Retinal pigment epithelial cell (primary cell): ENCODE measurements at regions not wholly inside any gene's neighbourhood (a gene's known extent, or its start where the extent isn't known, plus 50 kb on each side); places are given as distances from the start of the nearest gene placed in this dataset.

ENCODE experiments used
- DNase-seq: peaks from one replicate; pipeline ENCODE4 v3.0.0-alpha.2; 2010; ENCODE audit warnings: low read depth
- H3K4me3 ChIP-seq: 2 replicates; pipeline ENCODE4 v1.5.1; 2011; ENCODE audit warnings: mild to moderate bottlenecking, low read length, control low read depth, moderate library complexity
- CTCF ChIP-seq: conservative IDR thresholded peaks from 2 replicates; pipeline ENCODE4 v1.5.1; 2011; ENCODE audit warnings: low read depth, low read length, control low read depth, inconsistent platforms

DNA sequence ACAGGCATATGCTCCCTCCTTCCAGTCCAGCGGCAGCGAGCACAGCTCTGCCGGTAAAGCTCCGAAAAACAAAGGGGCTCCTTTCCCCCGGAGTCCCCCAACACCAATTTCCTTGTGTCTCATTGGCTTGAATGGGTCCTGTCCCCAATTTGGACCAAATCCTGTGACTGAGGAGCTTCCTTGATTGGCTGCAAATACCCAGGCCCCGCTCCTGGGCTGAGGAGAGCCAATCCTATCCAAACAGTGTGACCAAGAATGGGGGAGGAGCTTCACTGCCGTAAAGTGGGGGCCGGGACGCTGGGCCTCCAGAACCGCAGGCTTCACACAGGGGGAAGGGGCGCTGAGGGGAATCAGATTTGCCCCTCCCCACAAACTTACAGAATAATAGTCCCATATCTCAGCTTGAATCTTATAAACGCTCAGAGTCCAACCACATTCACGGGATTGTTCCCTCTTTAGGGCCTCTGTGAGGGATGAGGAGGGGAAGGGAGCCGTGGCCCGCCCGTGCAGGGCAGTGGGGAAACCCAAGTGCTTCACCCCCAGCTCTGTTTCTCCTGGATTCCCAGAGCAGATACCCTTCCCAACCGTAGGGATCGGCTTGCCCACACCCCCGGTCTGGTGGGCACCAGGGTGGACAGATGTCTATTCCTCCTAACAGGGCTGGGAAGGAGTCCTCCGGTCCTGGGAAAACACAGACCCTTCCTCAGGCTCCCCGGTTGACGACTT lies 141.0 kb upstream of the MLN start:
- TF ChIP-seq CTCF, result no peak
- no peak overlapping the region for H3K4me3 ChIP-seq
- no peak for DNase-seq

DNA sequence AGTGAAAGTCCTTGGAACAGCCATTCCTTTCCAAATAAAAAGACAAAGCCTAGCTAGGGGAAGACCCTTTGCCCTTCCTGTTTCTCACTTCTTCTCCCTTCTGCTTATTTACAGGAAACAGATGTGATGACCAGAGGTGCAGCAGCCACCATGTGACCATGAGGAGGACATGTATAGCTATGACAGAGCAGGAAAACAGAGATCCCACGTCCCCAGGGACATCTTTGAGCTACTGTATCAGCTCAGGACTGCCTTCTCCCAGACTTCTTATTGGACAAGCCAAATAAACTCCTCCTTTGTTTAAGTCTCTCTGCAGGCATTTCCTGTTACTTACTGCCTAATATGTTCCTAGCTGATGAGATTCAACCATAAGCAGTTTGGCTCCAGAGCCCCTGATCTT lies 133.1 kb upstream of the MLN start:
- DNase-seq, result no peak
- TF ChIP-seq CTCF, result no peak

GRCh38 chr6:33935439-33936080 lies 131.8 kb upstream of the MLN start:
- TF ChIP-seq CTCF, result no peak
- H3K4me3 ChIP-seq, result no peak overlapping the region
- DNase-seq, result no peak

More for the DNA sequence above, 133.1 kb upstream of the MLN start:
- no peak overlapping the region for H3K4me3 ChIP-seq

DNA sequence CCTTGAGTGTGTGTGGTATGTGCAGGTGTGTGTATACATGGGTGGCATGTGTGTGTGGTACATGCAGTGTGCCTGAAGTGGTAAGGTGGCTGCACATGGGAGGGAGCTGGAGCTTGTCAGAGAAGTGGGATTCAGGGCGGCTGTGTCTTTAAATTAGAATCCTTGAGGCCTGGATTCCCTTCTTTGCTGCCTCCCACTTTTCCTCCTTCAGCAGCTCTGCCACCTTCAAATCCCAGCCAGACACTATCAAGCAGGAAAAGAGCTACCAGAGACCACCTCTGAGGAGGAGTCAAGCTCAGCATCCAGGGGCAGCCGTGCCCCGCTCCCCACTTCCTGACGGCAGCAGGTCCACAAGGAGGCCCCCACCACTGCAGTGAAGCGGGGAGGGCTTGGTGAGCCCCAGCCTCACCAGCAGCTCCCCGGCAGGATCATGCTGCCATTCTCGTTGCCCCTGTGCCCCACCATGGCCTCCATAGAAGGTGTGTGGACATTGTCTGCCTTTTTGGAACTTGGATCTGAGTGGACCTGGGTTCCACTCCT lies 131.0 kb upstream of the MLN start:
- DNase-seq, result no peak
- no peak for TF ChIP-seq CTCF
- no peak overlapping the region for H3K4me3 ChIP-seq

- H3K4me3 ChIP-seq, result no peak overlapping the region
- no peak for DNase-seq
- TF ChIP-seq CTCF, result no peak
Measured at GRCh38 chr6:33933101-33933500, 129.3 kb upstream of the MLN start.

DNA sequence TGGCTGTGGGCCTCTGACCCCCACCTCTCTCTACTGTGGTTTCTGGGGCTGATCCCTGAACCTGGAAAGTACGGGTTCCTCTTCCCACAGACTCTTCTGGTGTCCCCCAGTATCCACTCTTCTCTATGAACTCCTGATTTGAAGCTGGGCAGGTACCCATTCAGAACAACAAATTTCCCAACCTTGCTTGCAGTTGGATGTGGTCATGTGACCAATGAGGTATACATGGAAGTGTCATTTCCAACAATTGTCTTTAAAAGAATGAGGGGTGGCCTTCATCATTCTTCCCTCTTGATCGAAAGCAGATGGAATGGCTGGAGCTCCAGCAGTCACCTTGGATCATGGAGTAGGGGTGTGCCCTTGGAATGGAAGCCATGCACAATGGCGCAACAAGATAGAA lies 128.0 kb upstream of the MLN start:
- no peak for DNase-seq
- no peak overlapping the region for H3K4me3 ChIP-seq
- TF ChIP-seq CTCF, result no peak
